Gastrocnemius medialis (tissue), 4 donors: ENCODE measurements at regions not wholly inside any gene's neighbourhood (a gene's known extent, or its start where the extent isn't known, plus 50 kb on each side); places are given as distances from the start of the nearest gene placed in this dataset.

ENCODE experiments used
- CTCF ChIP-seq, 5 experiments: fragments of 450-650 bp in 3 of 5; fragments of 200-600 bp in 2 of 5; sonication (generic) in 2 of 5; IDR thresholded peaks in 4 of 5; conservative IDR thresholded peaks in 1 of 5; 1 replicate in 4 of 5; 2 replicates in 1 of 5; pipeline ENCODE4 v1.5.1; 2016 to 2019; ENCODE audit warnings: antibody characterized with exemption in 5 of 5, mild to moderate bottlenecking in 3 of 5, moderate library complexity in 3 of 5
- POLR2A ChIP-seq, 2 donors: fragments of 450-650 bp; IDR thresholded peaks; one replicate each; pipeline ENCODE4 v1.6.1; 2017; ENCODE audit warnings: antibody characterized with exemption in 2 of 2, mild to moderate bottlenecking in 2 of 2, moderate library complexity in 2 of 2

GRCh38 chr7:142384493-142384922 lies 126.7 kb upstream of the PRSS58 start:
- no peak for TF ChIP-seq POLR2A (IDR thresholded peaks at IDR 0.05)
- TF ChIP-seq CTCF (IDR thresholded peaks at IDR 0.05 in 4 of 5, conservative IDR thresholded peaks at IDR 0.05 in 1 of 5): no peak
